ENCODE measurements at regions not wholly inside any gene's neighbourhood (a gene's known extent, or its start where the extent isn't known, plus 50 kb on each side); places are given as distances from the start of the nearest gene placed in this dataset.

DNA sequence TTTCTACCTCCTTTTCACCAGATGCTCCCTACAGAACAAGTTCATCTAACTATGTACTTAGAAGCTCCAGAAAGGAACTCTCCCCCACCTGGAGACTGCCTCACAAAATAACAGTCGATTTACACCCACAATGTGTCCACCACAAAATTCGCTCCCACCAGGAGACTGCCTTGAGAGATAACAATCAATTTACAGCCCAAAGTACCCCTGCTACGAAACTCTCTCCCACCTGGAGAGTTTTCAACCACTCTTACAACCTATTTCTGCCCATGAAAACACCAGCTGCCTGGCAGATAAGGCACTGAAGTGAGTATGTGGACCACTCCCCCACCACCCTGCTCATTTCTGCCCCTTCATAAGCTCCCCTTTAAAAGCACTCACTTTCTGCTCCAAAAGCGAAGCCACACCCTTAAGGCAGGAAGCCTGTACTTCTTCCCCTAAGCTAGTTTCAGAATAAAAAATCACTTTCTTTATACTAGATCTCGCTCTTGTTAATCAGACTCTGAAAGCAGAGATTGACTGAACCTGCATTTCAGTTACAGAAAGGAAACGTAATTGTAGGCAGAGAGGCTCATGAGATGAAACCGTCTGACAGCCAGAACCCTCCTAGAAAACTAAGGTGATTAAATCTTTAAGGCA is 94.4 kb upstream of the RBBP8 start:
- TF ChIP-seq CTCF (IDR thresholded peaks at IDR 0.05; ENCODE audit: low read depth, low read length), result no peak
- TF ChIP-seq, protein P1, sequence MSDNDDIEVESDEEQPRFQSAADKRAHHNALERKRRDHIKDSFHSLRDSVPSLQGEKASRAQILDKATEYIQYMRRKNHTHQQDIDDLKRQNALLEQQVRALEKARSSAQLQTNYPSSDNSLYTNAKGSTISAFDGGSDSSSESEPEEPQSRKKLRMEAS (IDR thresholded peaks at IDR 0.05; ENCODE audit: low read depth, low read length), result no peak
- no peak for TF ChIP-seq POLR2A (IDR thresholded peaks at IDR 0.05; ENCODE audit: extremely low read depth, insufficient read length)
